H1 (cell line): ENCODE measurements at regions not wholly inside any gene's neighbourhood (a gene's known extent, or its start where the extent isn't known, plus 50 kb on each side); places are given as distances from the start of the nearest gene placed in this dataset.

ENCODE experiments used
- CTCF ChIA-PET: fragments of 300-600 bp; sonication (Branson Sonifier 250); formaldehyde crosslinking; loops from one replicate; lab custom pipeline; 2021; ENCODE audit not compliant: partially characterized antibody; lab: Charles Lee
- POLR2A ChIA-PET: fragments of 300-600 bp; sonication (Branson Sonifier 250); formaldehyde crosslinking; loops from one replicate; lab custom pipeline; 2021; ENCODE audit warnings: inconsistent platforms; ENCODE audit not compliant: partially characterized antibody; lab: Charles Lee
- DNase-seq, 2 experiments: peaks; one replicate each; pipeline versions ENCODE4 v3.0.0 to v3.0.0-alpha.2; 2010 to 2022; ENCODE audit warnings: low spot score in 2 of 2, low read depth in 1 of 2, mixed read lengths in 1 of 2
- FAIRE-seq: peaks from 2 replicates; lab custom pipeline; 2011; peaks lifted over from hg19 to GRCh38; lab: Jason Lieb, UNC
- H2AFZ ChIP-seq: 2 replicates; pipeline ENCODE4 v1.8.1; 2012; ENCODE audit warnings: low read length, inconsistent platforms
- H2AK5ac ChIP-seq: 2 replicates; pipeline ENCODE4 v1.6.1; 2013; ENCODE audit warnings: low read depth, low read length
- H2BK120ac ChIP-seq: replicated peaks from 2 replicates; pipeline ENCODE3; 2013; ENCODE audit warnings: low read depth, low read length, inconsistent platforms
- H2BK12ac ChIP-seq: 2 replicates; pipeline ENCODE4 v1.6.1; 2013; ENCODE audit warnings: low read depth, low read length
- H2BK15ac ChIP-seq: 2 replicates; pipeline ENCODE4 v1.6.1; 2013; ENCODE audit warnings: low read length
- H2BK20ac ChIP-seq: 2 replicates; pipeline ENCODE4 v1.6.1; 2013; ENCODE audit warnings: low read length
- H2BK5ac ChIP-seq: 2 replicates; pipeline ENCODE4 v1.6.1; 2013; ENCODE audit warnings: low read depth, low read length
- H3K14ac ChIP-seq: 2 replicates; pipeline ENCODE4 v1.6.1; 2013; ENCODE audit warnings: inconsistent platforms; ENCODE audit not compliant: insufficient read length
- H3K18ac ChIP-seq: 2 replicates; pipeline ENCODE4 v1.6.1; 2013; ENCODE audit warnings: low read length; ENCODE audit errors: extremely low read depth
- H3K23ac ChIP-seq: 2 replicates; pipeline ENCODE4 v1.6.1; 2013; ENCODE audit warnings: inconsistent platforms; ENCODE audit not compliant: insufficient read length
- H3K23me2 ChIP-seq: 2 replicates; pipeline ENCODE4 v1.6.1; 2013; ENCODE audit warnings: low read depth, low read length
- H3K27ac ChIP-seq: 2 replicates; pipeline ENCODE4 v1.6.1; 2011; ENCODE audit warnings: low read depth, low read length, inconsistent platforms
- H3K27me3 ChIP-seq, 4 experiments: replicated peaks in 1 of 4; 1 replicate in 1 of 4; 2 replicates in 3 of 4; pipeline versions ENCODE4 v1.6.1 to v1.8.1; 2011 to 2013; ENCODE audit warnings: low read length in 3 of 4, mild to moderate bottlenecking in 3 of 4, inconsistent platforms in 2 of 4, mixed read lengths in 2 of 4, moderate library complexity in 1 of 4; ENCODE audit not compliant: control insufficient read depth in 3 of 4, insufficient read depth in 3 of 4; ENCODE audit errors: extremely low read depth in 1 of 4
- H3K36me3 ChIP-seq, 4 experiments: 2 replicates each; pipeline versions ENCODE4 v1.6.1 to v1.8.1; 2011 to 2013; ENCODE audit warnings: mild to moderate bottlenecking in 4 of 4, low read length in 3 of 4, moderate library complexity in 2 of 4, control low read depth in 1 of 4, inconsistent platforms in 1 of 4; ENCODE audit not compliant: insufficient read depth in 4 of 4, control insufficient read depth in 2 of 4
- H3K4ac ChIP-seq: replicated peaks from 2 replicates; pipeline ENCODE3; 2013; ENCODE audit warnings: low read length, low read depth, mixed read lengths, inconsistent platforms; ENCODE audit not compliant: insufficient read length
- H3K4me1 ChIP-seq, 4 experiments: replicated peaks in 1 of 4; 1 replicate in 1 of 4; 2 replicates in 3 of 4; pipeline versions ENCODE4 v1.6.1 to v1.8.1; 2011 to 2013; ENCODE audit warnings: low read length in 3 of 4, inconsistent platforms in 2 of 4, mixed read lengths in 1 of 4; ENCODE audit not compliant: insufficient read depth in 4 of 4, control insufficient read depth in 3 of 4
- H3K4me2 ChIP-seq, 2 experiments: 2 replicates each; pipeline versions ENCODE4 v1.6.1 to v1.8.1; 2011 to 2013; ENCODE audit warnings: low read depth in 2 of 2, low read length in 2 of 2, control low read depth in 1 of 2, inconsistent platforms in 1 of 2, mild to moderate bottlenecking in 1 of 2; ENCODE audit not compliant: insufficient read depth in 1 of 2
- H3K4me3 ChIP-seq, 4 experiments: fragments of 200-600, 300-600 bp in 1 of 4; sonication (generic), shearing (Covaris generic), sonication (Bioruptor Twin) in 1 of 4; 2 replicates each; pipeline versions ENCODE4 v1.5.1 to v1.8.1; 2011 to 2016; ENCODE audit warnings: low read length in 4 of 4, low read depth in 3 of 4, control low read depth in 2 of 4, inconsistent platforms in 2 of 4, mild to moderate bottlenecking in 2 of 4, mixed read lengths in 1 of 4, moderate library complexity in 1 of 4; ENCODE audit not compliant: insufficient read depth in 2 of 4; ENCODE audit errors: extremely low read depth in 1 of 4
- H3K56ac ChIP-seq: replicated peaks from 2 replicates; pipeline ENCODE3; 2013; ENCODE audit warnings: low read depth, mild to moderate bottlenecking, mixed read lengths, low read length, inconsistent platforms; ENCODE audit not compliant: insufficient read length
- H3K79me1 ChIP-seq: 2 replicates; pipeline ENCODE4 v1.6.1; 2013; ENCODE audit warnings: low read depth, low read length, control low read depth
- H3K79me2 ChIP-seq, 2 experiments: 2 replicates each; pipeline versions ENCODE4 v1.6.1 to v1.8.1; 2012 to 2013; ENCODE audit warnings: low read length in 2 of 2, mild to moderate bottlenecking in 2 of 2, inconsistent platforms in 1 of 2; ENCODE audit not compliant: insufficient read depth in 2 of 2, control insufficient read depth in 1 of 2
- H3K9ac ChIP-seq, 4 experiments: replicated peaks in 1 of 4; 1 replicate in 1 of 4; 2 replicates in 3 of 4; pipeline versions ENCODE4 v1.6.1 to v1.8.1; 2011 to 2013; ENCODE audit warnings: low read depth in 3 of 4, low read length in 3 of 4, control low read depth in 2 of 4, mild to moderate bottlenecking in 2 of 4, moderate library complexity in 2 of 4, inconsistent platforms in 1 of 4; ENCODE audit errors: extremely low read depth in 1 of 4
- H3K9me3 ChIP-seq, 2 experiments: 2 replicates each; pipeline versions ENCODE4 v1.6.1 to v1.8.1; 2012 to 2013; ENCODE audit warnings: mild to moderate bottlenecking in 2 of 2, moderate library complexity in 2 of 2, control low read depth in 1 of 2, inconsistent platforms in 1 of 2, low read depth in 1 of 2, low read length in 1 of 2, mixed read lengths in 1 of 2; ENCODE audit not compliant: insufficient read depth in 2 of 2
- H4K20me1 ChIP-seq, 2 experiments: replicated peaks in 1 of 2; 2 replicates each; pipeline versions ENCODE3 to v1.8.1; 2011 to 2013; ENCODE audit warnings: inconsistent platforms in 2 of 2, low read length in 2 of 2, mild to moderate bottlenecking in 1 of 2; ENCODE audit not compliant: insufficient read depth in 2 of 2, control insufficient read depth in 1 of 2
- H4K5ac ChIP-seq: 2 replicates; pipeline ENCODE4 v1.6.1; 2013; ENCODE audit warnings: low read length, low read depth, mixed read lengths, inconsistent platforms; ENCODE audit not compliant: insufficient read length
- H4K8ac ChIP-seq: 2 replicates; pipeline ENCODE4 v1.8.0; 2013; ENCODE audit warnings: mild to moderate bottlenecking, moderate library complexity, low read length, inconsistent platforms; ENCODE audit not compliant: insufficient read depth; ENCODE audit errors: extremely low read depth
- H4K91ac ChIP-seq: replicated peaks from 2 replicates; pipeline ENCODE3; 2013; ENCODE audit warnings: low read length, mixed read lengths, inconsistent platforms; ENCODE audit not compliant: insufficient read length
- ASH2L ChIP-seq: fragments of 200-600, 300-600 bp; sonication (generic); IDR thresholded peaks from one replicate; pipeline ENCODE4 v1.7.1; 2017; ENCODE audit warnings: low read length
- CHD1 ChIP-seq: IDR thresholded peaks from 2 replicates; pipeline ENCODE4 v1.6.1; 2012; ENCODE audit warnings: low read depth, low read length, improper control_type of control experiment
- CTBP2 ChIP-seq: IDR thresholded peaks from 2 replicates; pipeline ENCODE4 v1.7.0; 2011; ENCODE audit warnings: borderline replicate concordance, mild to moderate bottlenecking, moderate library complexity, mixed read lengths, low read length; ENCODE audit not compliant: insufficient read depth, insufficient read length
- CTCF ChIP-seq, 3 experiments: IDR thresholded peaks; 1 replicate in 2 of 3; 2 replicates in 1 of 3; pipeline versions ENCODE4 v1.5.1 to v1.6.1; 2011; ENCODE audit warnings: low read length in 3 of 3, mild to moderate bottlenecking in 3 of 3, inconsistent platforms in 2 of 3, low read depth in 1 of 3, moderate library complexity in 1 of 3; ENCODE audit not compliant: insufficient read depth in 1 of 3; ENCODE audit errors: control extremely low read depth in 1 of 3
- GABPA ChIP-seq: IDR thresholded peaks from 2 replicates; pipeline ENCODE4 v1.6.1; 2011; ENCODE audit warnings: mild to moderate bottlenecking, low read length, moderate library complexity, borderline replicate concordance; ENCODE audit not compliant: insufficient read depth
- JUN ChIP-seq: IDR thresholded peaks from 2 replicates; pipeline ENCODE4 v1.6.1; 2011; ENCODE audit warnings: low read depth, mild to moderate bottlenecking, improper control_type of control experiment, low read length
- MAX ChIP-seq: IDR thresholded peaks from 2 replicates; pipeline ENCODE4 v1.6.1; 2012; ENCODE audit warnings: inconsistent platforms
- RXRA ChIP-seq: IDR thresholded peaks from 2 replicates; pipeline ENCODE4 v1.6.1; 2011; ENCODE audit warnings: low read depth, mild to moderate bottlenecking, low read length, moderate library complexity; ENCODE audit not compliant: insufficient read depth
- SIN3A ChIP-seq, 2 experiments: IDR thresholded peaks in 1 of 2; conservative IDR thresholded peaks in 1 of 2; 2 replicates each; pipeline ENCODE4 v1.6.1; 2011 to 2012; ENCODE audit warnings: low read length in 2 of 2, improper control_type of control experiment in 1 of 2, low read depth in 1 of 2, mild to moderate bottlenecking in 1 of 2
- TAF7 ChIP-seq: optimal IDR thresholded peaks from 2 replicates; pipeline ENCODE3; 2011; ENCODE audit warnings: low read depth, mild to moderate bottlenecking, inconsistent platforms, low read length, moderate library complexity, borderline replicate concordance
- WGBS, 2 experiments: shearing (Covaris generic) in 1 of 2; methylation state at CpG; one replicate each; pipeline versions ENCODE4 v1.1.6 to v1.1.7; 2013 to 2015; ENCODE audit warnings: low lambda C conversion rate in 2 of 2, mixed read lengths in 2 of 2, inconsistent platforms in 1 of 2, low coverage in 1 of 2, missing lambda C conversion rate in 1 of 2; ENCODE audit not compliant: insufficient replicate concordance in 2 of 2, insufficient coverage in 1 of 2, insufficient read length in 1 of 2; ENCODE audit errors: extremely low coverage in 1 of 2, missing lambda C conversion rate in 1 of 2; 5-methylcytosine and 5-hydroxymethylcytosine counted together

GRCh38 chr7:89994483-89994882 lies 159.8 kb upstream of the STEAP1 start:
- Histone ChIP-seq H3K79me1 (no peaks in the 10 kb centered on the region), H4K8ac (no peak overlapping the region), H4K5ac (no peak overlapping the region), H3K9ac (no peak overlapping the region), H3K18ac (no peak overlapping the region), H2AFZ (no peak overlapping the region), H3K27ac (no peak overlapping the region), H3K23ac (no peak overlapping the region), H2BK5ac (no peak overlapping the region), H2AK5ac (no peak overlapping the region), H3K27me3 (no peaks in the 10 kb centered on the region), H3K14ac (no peak overlapping the region), H3K23me2 (no peaks in the 10 kb centered on the region), H2BK12ac (no peak overlapping the region), H2BK15ac (no peak overlapping the region), H3K79me2 (no peaks in the 10 kb centered on the region), H4K91ac (no peak overlapping the region), H3K9me3 (peaks cover 0 to 6% of the 10 kb centered on the region in 2 experiments; a peak in 1 of 4 replicates), H3K56ac (no peak overlapping the region), H2BK20ac (no peak overlapping the region), H2BK120ac (no peak overlapping the region), H3K4ac (no peak overlapping the region), H3K4me1 (no peaks in the 10 kb centered on the region), H3K4me3 (no peak overlapping the region), H3K36me3 (no peaks in the 10 kb centered on the region), H3K4me2 (no peak overlapping the region), H4K20me1 (no peaks in the 10 kb centered on the region)
- CTCF ChIA-PET: no interaction called here
- TF ChIP-seq TAF7 (no peak), CTCF (IDR thresholded peaks at IDR 0.05; ENCODE audit: control extremely low read depth in 1 of 3, insufficient read depth in 1 of 3, low read depth in 1 of 3, low read length in 3 of 3) (no peak), SIN3A (conservative IDR thresholded peaks at IDR 0.05 in 1 of 2, IDR thresholded peaks at IDR 0.05 in 1 of 2; ENCODE audit: low read depth in 1 of 2, low read length in 2 of 2) (no peak), JUN (no peak), CTBP2 (no peak), CHD1 (no peak), MAX (no peak), RXRA (no peak), GABPA (no peak), ASH2L (no peak)
- WGBS, 2 experiments: 86% methylated on average over 1 of the region's 1 CpG; no CpG with 5 or more reads in 1 of the 2 experiments
- FAIRE-seq (no peak), DNase-seq (no peak)
- POLR2A ChIA-PET: no interaction called here
